ENCODE measurements at regions not wholly inside any gene's neighbourhood (a gene's known extent, or its start where the extent isn't known, plus 50 kb on each side); places are given as distances from the start of the nearest gene placed in this dataset.

DNA sequence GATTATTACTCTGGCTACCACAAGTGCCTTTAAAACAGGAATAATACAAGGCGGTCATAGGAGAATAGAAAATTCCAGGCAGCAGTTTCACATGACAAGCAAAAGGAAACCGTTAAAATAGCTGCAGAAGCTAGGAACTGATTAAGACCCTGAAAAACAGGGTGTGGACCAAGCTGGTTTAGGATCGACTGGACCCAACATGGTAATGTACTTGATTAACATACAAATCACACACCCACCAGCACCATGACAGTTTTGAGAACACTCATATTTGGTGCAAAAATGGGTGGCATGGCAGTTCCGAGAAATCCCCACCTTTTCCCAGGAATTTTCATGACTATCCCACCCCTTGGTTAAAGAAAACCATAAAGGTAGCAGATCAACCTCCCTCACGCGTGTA is 51.9 kb upstream of the TMEM163 start:
- in situ Hi-C loops (cut with MboI; ENCODE audit: low pct_unique_long_range_greater_than_20kb in 2 of 9, low sequenced_read_pairs in 9 of 9, unreplicated experiment in 9 of 9), result no loop called here
- Histone ChIP-seq H3K4me3 (no peak overlapping the region), H3K4me1 (replicated peaks in 1 of 2) (peaks cover 9 to 15% of the 10 kb centered on the region in 2 donors), H3K27ac (no peak overlapping the region)
- ATAC-seq (replicated peaks in 6 of 8), result peak in 3 of 8 experiments; percentile 49 to 74 (median 70)
- WGBS, 10 experiments, result 3 to 94% (median 32%) methylated on average over 2 to 6 of the region's 6 CpGs; no CpG with 5 or more reads in 3 of the 10 experiments

GRCh38 chr2:134771313-134771801 is 52.6 kb upstream of the TMEM163 start:
- no peak overlapping the region for H3K4me3 ChIP-seq
- WGBS, 10 experiments, result 16 to 82% (median 53%) methylated on average over 1 to 3 of the region's 4 CpGs; no CpG with 5 or more reads in 2 of the 10 experiments
- H3K27ac ChIP-seq, result no peak overlapping the region
- peaks cover 9 to 15% of the 10 kb centered on the region in 2 donors for H3K4me1 ChIP-seq (replicated peaks in 1 of 2)
- in situ Hi-C loops (cut with MboI; ENCODE audit: low pct_unique_long_range_greater_than_20kb in 2 of 9, low sequenced_read_pairs in 9 of 9, unreplicated experiment in 9 of 9), result no loop called here
- peak in 3 of 8 experiments; percentile 48 to 65 (median 59) for ATAC-seq (replicated peaks in 6 of 8)

- 4 to 100% (median 77%) methylated on average over 1 to 7 of the region's 8 CpGs; no CpG with 5 or more reads in 1 of the 10 experiments for WGBS, 10 experiments
- in situ Hi-C loops (cut with MboI; ENCODE audit: low pct_unique_long_range_greater_than_20kb in 2 of 9, low sequenced_read_pairs in 9 of 9, unreplicated experiment in 9 of 9), result no loop called here
- ATAC-seq (replicated peaks in 6 of 8), result no peak
- H3K4me3 ChIP-seq, result no peak overlapping the region
- H3K27ac ChIP-seq, result no peak overlapping the region
- H3K4me1 ChIP-seq (replicated peaks in 1 of 2), result peaks cover 9 to 15% of the 10 kb centered on the region in 2 donors
Observed at GRCh38 chr2:134772493-134773169, 53.8 kb upstream of the TMEM163 start.

- Histone ChIP-seq H3K27ac (no peak overlapping the region), H3K4me1 (replicated peaks in 1 of 2) (peaks cover 9 to 15% of the 10 kb centered on the region in 2 donors), H3K4me3 (no peak overlapping the region)
- peak in 6 of 8 experiments; percentile 47 to 85 (median 54) for ATAC-seq (replicated peaks in 6 of 8)
- WGBS, 10 experiments, result 33 to 55% (median 47%) methylated on average over 3 to 5 of the region's 7 CpGs; no CpG with 5 or more reads in 6 of the 10 experiments
- in situ Hi-C loops (cut with MboI; ENCODE audit: low pct_unique_long_range_greater_than_20kb in 2 of 9, low sequenced_read_pairs in 9 of 9, unreplicated experiment in 9 of 9), result no loop called here
Observed at GRCh38 chr2:134773335-134773734, 54.5 kb upstream of the TMEM163 start.

GRCh38 chr2:134773759-134774742 is 55.3 kb upstream of the TMEM163 start:
- 21 to 86% (median 55%) methylated on average over 1 to 5 of the region's 7 CpGs; no CpG with 5 or more reads in 2 of the 10 experiments for WGBS, 10 experiments
- no peak overlapping the region for H3K4me3 ChIP-seq
- H3K27ac ChIP-seq, result no peak overlapping the region
- in situ Hi-C loops (cut with MboI; ENCODE audit: low pct_unique_long_range_greater_than_20kb in 2 of 9, low sequenced_read_pairs in 9 of 9, unreplicated experiment in 9 of 9), result no loop called here
- peaks cover 9 to 15% of the 10 kb centered on the region in 2 donors for H3K4me1 ChIP-seq (replicated peaks in 1 of 2)
- no peak for ATAC-seq (replicated peaks in 6 of 8)

- WGBS, 10 experiments, result 24 to 100% (median 70%) methylated on average over 2 to 8 of the region's 10 CpGs; no CpG with 5 or more reads in 3 of the 10 experiments
- Histone ChIP-seq H3K4me1 (replicated peaks in 1 of 2) (peaks cover 9 to 15% of the 10 kb centered on the region in 2 donors), H3K4me3 (no peak overlapping the region), H3K27ac (no peak overlapping the region)
- no peak for ATAC-seq (replicated peaks in 6 of 8)
- in situ Hi-C loops (cut with MboI; ENCODE audit: low pct_unique_long_range_greater_than_20kb in 2 of 9, low sequenced_read_pairs in 9 of 9, unreplicated experiment in 9 of 9), result no loop called here
Observed at GRCh38 chr2:134774786-134775641, 56.2 kb upstream of the TMEM163 start.

GRCh38 chr2:134776836-134777235 is 58.0 kb upstream of the TMEM163 start:
- H3K4me1 ChIP-seq (replicated peaks in 1 of 2), result peaks cover 9 to 15% of the 10 kb centered on the region in 2 donors
- in situ Hi-C loops (cut with MboI; ENCODE audit: low pct_unique_long_range_greater_than_20kb in 2 of 9, low sequenced_read_pairs in 9 of 9, unreplicated experiment in 9 of 9), result no loop called here
- 33 to 100% (median 72%) methylated on average over 1 to 2 of the region's 3 CpGs; no CpG with 5 or more reads in 5 of the 10 experiments for WGBS, 10 experiments
- no peak overlapping the region for H3K27ac ChIP-seq
- no peak for ATAC-seq (replicated peaks in 6 of 8)
- H3K4me3 ChIP-seq, result no peak overlapping the region

- ATAC-seq (replicated peaks in 6 of 8), result no peak
- in situ Hi-C loops (cut with MboI; ENCODE audit: low pct_unique_long_range_greater_than_20kb in 2 of 9, low sequenced_read_pairs in 9 of 9, unreplicated experiment in 9 of 9), result no loop called here
- WGBS, 10 experiments, result 43 to 100% (median 79%) methylated on average over 1 to 4 of the region's 4 CpGs; no CpG with 5 or more reads in 4 of the 10 experiments
- H3K27ac ChIP-seq, result no peak overlapping the region
- no peak overlapping the region for H3K4me3 ChIP-seq
- H3K4me1 ChIP-seq (replicated peaks in 1 of 2), result peaks cover 9 to 15% of the 10 kb centered on the region in 2 donors
Observed at GRCh38 chr2:134777593-134777992, 58.8 kb upstream of the TMEM163 start.

DNA sequence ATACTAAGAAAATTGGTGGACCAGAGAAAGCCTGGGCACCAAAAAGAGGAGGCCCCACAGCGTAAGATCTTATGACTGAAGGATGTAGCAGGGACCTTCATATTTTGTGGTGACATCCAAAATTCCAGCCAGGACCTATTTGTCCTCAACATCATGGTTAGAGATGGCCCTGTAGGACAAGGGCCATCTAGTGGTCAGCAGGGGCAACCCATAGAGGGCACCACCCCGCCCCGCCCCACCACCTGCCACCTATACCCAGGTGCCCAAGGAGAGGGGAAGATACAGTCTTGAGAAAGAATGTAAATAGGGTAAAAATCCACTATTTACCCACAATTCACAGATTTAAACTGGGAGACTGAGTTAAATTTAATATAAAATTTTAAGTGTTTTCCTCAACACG is 59.6 kb upstream of the TMEM163 start:
- Histone ChIP-seq H3K27ac (no peak overlapping the region), H3K4me3 (no peak overlapping the region), H3K4me1 (replicated peaks in 1 of 2) (peaks cover 8 to 15% of the 10 kb centered on the region in 2 donors)
- ATAC-seq (replicated peaks in 6 of 8), result peak in 1 of 8 experiments; percentile 53
- 13 to 100% (median 100%) methylated on average over 1 to 3 of the region's 4 CpGs; no CpG with 5 or more reads in 5 of the 10 experiments for whole genome bisulfite sequencing, 10 experiments
- in situ Hi-C loops (cut with MboI; ENCODE audit: low pct_unique_long_range_greater_than_20kb in 2 of 9, low sequenced_read_pairs in 9 of 9, unreplicated experiment in 9 of 9), result no loop called here

DNA sequence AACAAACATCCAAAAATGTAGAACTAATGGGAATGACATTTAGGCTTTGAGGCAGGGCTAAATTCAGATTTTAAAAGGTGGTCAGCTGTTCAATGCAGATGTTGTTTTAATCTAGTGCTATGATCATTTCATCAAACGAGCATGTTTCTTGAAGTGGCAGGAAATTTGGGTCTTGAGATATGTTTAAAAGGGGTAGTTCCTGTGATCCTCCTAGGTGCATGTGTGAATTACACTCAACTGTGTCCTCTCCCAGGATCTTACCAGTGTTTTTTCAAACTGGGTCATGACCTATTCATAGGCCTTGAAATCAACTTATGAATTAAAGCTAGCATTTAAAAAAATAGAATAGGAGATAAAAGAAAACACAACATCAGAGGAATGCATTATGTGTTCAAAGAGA is 57.4 kb upstream of the ACMSD start:
- no peak for ATAC-seq (replicated peaks in 6 of 8)
- H3K4me3 ChIP-seq, result no peak overlapping the region
- 0 to 80% (median 55%) methylated on average over 1 of the region's 1 CpG; no CpG with 5 or more reads in 2 of the 10 experiments for WGBS, 10 experiments
- in situ Hi-C loops (cut with MboI; ENCODE audit: low pct_unique_long_range_greater_than_20kb in 2 of 9, low sequenced_read_pairs in 9 of 9, unreplicated experiment in 9 of 9), result no loop called here
- H3K27ac ChIP-seq, result no peak overlapping the region
- H3K4me1 ChIP-seq (replicated peaks in 1 of 2), result no peaks in the 10 kb centered on the region

DNA sequence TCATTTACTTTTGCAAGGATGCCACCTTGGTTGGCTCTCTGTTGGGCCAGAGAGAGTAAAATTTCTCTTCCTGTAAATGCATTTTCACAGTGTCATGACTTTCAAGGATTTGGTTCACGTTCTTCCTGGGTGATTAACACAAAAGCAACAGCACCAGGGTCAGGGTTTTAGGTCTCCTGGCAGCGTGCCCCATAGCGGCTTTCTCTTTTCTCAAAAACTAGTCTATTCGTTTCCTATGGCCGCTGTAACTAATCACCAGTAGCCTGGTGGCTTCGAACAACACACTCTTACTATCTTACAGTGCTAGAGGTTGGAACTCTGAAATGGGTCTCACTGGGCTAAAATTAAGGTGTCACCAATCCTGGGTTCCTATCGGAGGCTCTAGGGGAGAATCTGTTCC is 56.3 kb upstream of the ACMSD start:
- in situ Hi-C loops (cut with MboI; ENCODE audit: low pct_unique_long_range_greater_than_20kb in 2 of 9, low sequenced_read_pairs in 9 of 9, unreplicated experiment in 9 of 9), result no loop called here
- 13 to 100% (median 62%) methylated on average over 1 to 7 of the region's 7 CpGs; no CpG with 5 or more reads in 1 of the 10 experiments for WGBS, 10 experiments
- Histone ChIP-seq H3K4me3 (no peak overlapping the region), H3K4me1 (replicated peaks in 1 of 2) (no peaks in the 10 kb centered on the region), H3K27ac (no peak overlapping the region)
- ATAC-seq (replicated peaks in 6 of 8), result no peak

- WGBS, 10 experiments, result 0 to 83% (median 43%) methylated on average over 1 to 3 of the region's 3 CpGs; no CpG with 5 or more reads in 2 of the 10 experiments
- no peaks in the 10 kb centered on the region for H3K4me1 ChIP-seq (replicated peaks in 1 of 2)
- in situ Hi-C loops (cut with MboI; ENCODE audit: low pct_unique_long_range_greater_than_20kb in 2 of 9, low sequenced_read_pairs in 9 of 9, unreplicated experiment in 9 of 9), result no loop called here
- ATAC-seq (replicated peaks in 6 of 8), result peak in 2 of 8 experiments; percentile 68 to 91
- no peak overlapping the region for H3K27ac ChIP-seq
- H3K4me3 ChIP-seq, result no peak overlapping the region
Observed at GRCh38 chr2:134782792-134783191, 55.6 kb upstream of the ACMSD start.

All from motor neuron (in vitro differentiated cells).